Neural cell (in vitro differentiated cells): ENCODE measurements at regions not wholly inside any gene's neighbourhood (a gene's known extent, or its start where the extent isn't known, plus 50 kb on each side); places are given as distances from the start of the nearest gene placed in this dataset.

Experiments used
- EP300 ChIP-seq: fragments of 450-650 bp; conservative IDR thresholded peaks from 2 replicates; pipeline ENCODE4 v1.6.1; 2014; ENCODE audit warnings: antibody characterized with exemption, mild to moderate bottlenecking, moderate library complexity; ENCODE audit not compliant: poor library complexity, severe bottlenecking
- MXI1 ChIP-seq: fragments of 450-650 bp; conservative IDR thresholded peaks from 2 replicates; pipeline ENCODE4 v1.6.1; 2014; ENCODE audit warnings: antibody characterized with exemption, mild to moderate bottlenecking; ENCODE audit not compliant: poor library complexity, severe bottlenecking
- POLR2AphosphoS5 ChIP-seq: IDR thresholded peaks from 2 replicates; pipeline ENCODE4 v1.6.1; 2012
- SMC3 ChIP-seq: fragments of 450-650 bp; conservative IDR thresholded peaks from 2 replicates; pipeline ENCODE4 v1.6.1; 2014; ENCODE audit warnings: antibody characterized with exemption, mild to moderate bottlenecking, moderate library complexity; ENCODE audit not compliant: poor library complexity
- TAF1 ChIP-seq: IDR thresholded peaks from 2 replicates; pipeline ENCODE4 v1.6.1; 2012; ENCODE audit warnings: low read depth
- TF ChIP-seq, protein P1 (sequence below): fragments of 450-650 bp; IDR thresholded peaks from 2 replicates; pipeline ENCODE4 v1.5.1; 2014; ENCODE audit warnings: antibody characterized with exemption, mild to moderate bottlenecking, moderate library complexity; ENCODE audit not compliant: poor library complexity, severe bottlenecking
- TF ChIP-seq, protein P2 (sequence below): IDR thresholded peaks from 2 replicates; pipeline ENCODE4 v1.6.1; 2012; ENCODE audit warnings: borderline replicate concordance

DNA sequence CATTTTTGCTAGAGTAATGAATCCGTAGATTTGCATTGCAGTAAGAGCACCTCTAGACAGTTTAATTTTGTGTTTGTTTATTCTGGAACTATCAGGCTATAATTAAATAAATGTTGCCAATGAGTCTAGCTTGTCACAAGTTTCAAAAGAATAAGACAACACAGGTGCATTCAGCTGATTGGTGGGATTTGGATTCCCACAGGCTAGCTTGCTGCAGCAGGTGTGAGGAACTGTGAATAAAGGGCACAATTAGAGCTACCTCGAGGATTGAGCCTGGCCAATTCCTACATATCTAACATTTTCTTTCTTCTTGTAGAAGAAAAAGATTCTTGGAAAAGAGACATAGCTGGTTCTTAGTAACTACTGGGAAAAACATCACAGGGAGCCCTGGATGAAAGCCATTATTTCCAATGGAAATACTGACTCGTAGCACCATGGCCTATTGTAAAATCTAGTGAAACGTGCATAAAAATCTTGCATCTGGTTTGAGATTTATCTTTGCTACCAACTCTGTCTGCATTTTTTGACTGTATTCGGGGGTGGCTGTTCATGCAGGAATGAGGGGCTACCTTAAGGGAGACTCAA, 360.9 kb downstream of the FGF9 start:
- TF ChIP-seq POLR2AphosphoS5 (no peak), EP300 (no peak), TAF1 (no peak), MXI1 (no peak), SMC3 (no peak)
- TF ChIP-seq, protein P1, sequence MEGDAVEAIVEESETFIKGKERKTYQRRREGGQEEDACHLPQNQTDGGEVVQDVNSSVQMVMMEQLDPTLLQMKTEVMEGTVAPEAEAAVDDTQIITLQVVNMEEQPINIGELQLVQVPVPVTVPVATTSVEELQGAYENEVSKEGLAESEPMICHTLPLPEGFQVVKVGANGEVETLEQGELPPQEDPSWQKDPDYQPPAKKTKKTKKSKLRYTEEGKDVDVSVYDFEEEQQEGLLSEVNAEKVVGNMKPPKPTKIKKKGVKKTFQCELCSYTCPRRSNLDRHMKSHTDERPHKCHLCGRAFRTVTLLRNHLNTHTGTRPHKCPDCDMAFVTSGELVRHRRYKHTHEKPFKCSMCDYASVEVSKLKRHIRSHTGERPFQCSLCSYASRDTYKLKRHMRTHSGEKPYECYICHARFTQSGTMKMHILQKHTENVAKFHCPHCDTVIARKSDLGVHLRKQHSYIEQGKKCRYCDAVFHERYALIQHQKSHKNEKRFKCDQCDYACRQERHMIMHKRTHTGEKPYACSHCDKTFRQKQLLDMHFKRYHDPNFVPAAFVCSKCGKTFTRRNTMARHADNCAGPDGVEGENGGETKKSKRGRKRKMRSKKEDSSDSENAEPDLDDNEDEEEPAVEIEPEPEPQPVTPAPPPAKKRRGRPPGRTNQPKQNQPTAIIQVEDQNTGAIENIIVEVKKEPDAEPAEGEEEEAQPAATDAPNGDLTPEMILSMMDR = no peak
- TF ChIP-seq, protein P2, sequence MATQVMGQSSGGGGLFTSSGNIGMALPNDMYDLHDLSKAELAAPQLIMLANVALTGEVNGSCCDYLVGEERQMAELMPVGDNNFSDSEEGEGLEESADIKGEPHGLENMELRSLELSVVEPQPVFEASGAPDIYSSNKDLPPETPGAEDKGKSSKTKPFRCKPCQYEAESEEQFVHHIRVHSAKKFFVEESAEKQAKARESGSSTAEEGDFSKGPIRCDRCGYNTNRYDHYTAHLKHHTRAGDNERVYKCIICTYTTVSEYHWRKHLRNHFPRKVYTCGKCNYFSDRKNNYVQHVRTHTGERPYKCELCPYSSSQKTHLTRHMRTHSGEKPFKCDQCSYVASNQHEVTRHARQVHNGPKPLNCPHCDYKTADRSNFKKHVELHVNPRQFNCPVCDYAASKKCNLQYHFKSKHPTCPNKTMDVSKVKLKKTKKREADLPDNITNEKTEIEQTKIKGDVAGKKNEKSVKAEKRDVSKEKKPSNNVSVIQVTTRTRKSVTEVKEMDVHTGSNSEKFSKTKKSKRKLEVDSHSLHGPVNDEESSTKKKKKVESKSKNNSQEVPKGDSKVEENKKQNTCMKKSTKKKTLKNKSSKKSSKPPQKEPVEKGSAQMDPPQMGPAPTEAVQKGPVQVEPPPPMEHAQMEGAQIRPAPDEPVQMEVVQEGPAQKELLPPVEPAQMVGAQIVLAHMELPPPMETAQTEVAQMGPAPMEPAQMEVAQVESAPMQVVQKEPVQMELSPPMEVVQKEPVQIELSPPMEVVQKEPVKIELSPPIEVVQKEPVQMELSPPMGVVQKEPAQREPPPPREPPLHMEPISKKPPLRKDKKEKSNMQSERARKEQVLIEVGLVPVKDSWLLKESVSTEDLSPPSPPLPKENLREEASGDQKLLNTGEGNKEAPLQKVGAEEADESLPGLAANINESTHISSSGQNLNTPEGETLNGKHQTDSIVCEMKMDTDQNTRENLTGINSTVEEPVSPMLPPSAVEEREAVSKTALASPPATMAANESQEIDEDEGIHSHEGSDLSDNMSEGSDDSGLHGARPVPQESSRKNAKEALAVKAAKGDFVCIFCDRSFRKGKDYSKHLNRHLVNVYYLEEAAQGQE = no peak
